Upper lobe of left lung (tissue), 6 donors: ENCODE measurements at regions not wholly inside any gene's neighbourhood (a gene's known extent, or its start where the extent isn't known, plus 50 kb on each side); places are given as distances from the start of the nearest gene placed in this dataset.

ENCODE experiments used
- ATAC-seq, 2 donors: fragments of 200-7000 bp; cut with Tn5 transposase; one replicate each; pipeline ENCODE4 v1.9.1; 2022; ENCODE audit warnings: mild to moderate bottlenecking in 2 of 2, moderate library complexity in 2 of 2; ENCODE audit not compliant: low FRiP score in 2 of 2
- DNase-seq, 2 donors: peaks; one replicate each; pipeline ENCODE4 v3.0.0-alpha.2; 2019 to 2020
- H3K27ac ChIP-seq, 4 donors: fragments of 200-600 bp; sonication (generic); one replicate each; pipeline ENCODE4 v1.5.1; 2016 to 2019
- H3K27me3 ChIP-seq, 4 donors: fragments of 200-600 bp; sonication (generic); one replicate each; pipeline ENCODE4 v1.5.1; 2017 to 2019
- H3K36me3 ChIP-seq, 4 donors: fragments of 200-600 bp; sonication (generic); one replicate each; pipeline ENCODE4 v1.5.1; 2016 to 2019
- H3K4me1 ChIP-seq, 4 donors: fragments of 200-600 bp; sonication (generic); one replicate each; pipeline ENCODE4 v1.5.1; 2018 to 2019
- H3K4me3 ChIP-seq, 4 donors: fragments of 200-600 bp; sonication (generic); one replicate each; pipeline ENCODE4 v1.5.1; 2017 to 2019; ENCODE audit warnings: mild to moderate bottlenecking in 2 of 4, moderate library complexity in 1 of 4
- H3K9me3 ChIP-seq, 4 donors: fragments of 200-600 bp; sonication (generic); one replicate each; pipeline ENCODE4 v1.5.1; 2018 to 2019
- EP300 ChIP-seq, 4 donors: sonication (generic); formaldehyde crosslinking; IDR thresholded peaks; one replicate each; pipeline ENCODE4 v1.5.1; 2017; ENCODE audit warnings: antibody characterized with exemption in 4 of 4, control low read depth in 2 of 4
- POLR2A ChIP-seq, 4 donors: fragments of 450-650 bp; IDR thresholded peaks; one replicate each; pipeline ENCODE4 v1.5.1; 2016 to 2017; ENCODE audit warnings: antibody characterized with exemption in 4 of 4, mild to moderate bottlenecking in 2 of 4
- POLR2AphosphoS5 ChIP-seq, 2 donors: sonication (generic); formaldehyde crosslinking; IDR thresholded peaks; one replicate each; pipeline ENCODE4 v1.5.1; 2017; ENCODE audit warnings: antibody characterized with exemption in 2 of 2
- WGBS, 2 donors: methylation state at CpG; one replicate each; pipeline ENCODE4 v1.1.5; 2017 to 2018; 5-methylcytosine and 5-hydroxymethylcytosine counted together
- TF ChIP-seq, protein P1 (sequence below), 6 experiments: fragments of 450-650 bp in 4 of 6; fragments of 200-600 bp in 2 of 6; sonication (generic) in 2 of 6; IDR thresholded peaks; one replicate each; pipeline ENCODE4 v1.5.1; 2016 to 2019; ENCODE audit warnings: antibody characterized with exemption in 6 of 6
- donor health status: DM: no; HTN: no; CAD: no; lungs with moderate emphysema.
- donor health status: DM: no; HTN: yes; CAD: no; lungs with severe emphysema.

DNA sequence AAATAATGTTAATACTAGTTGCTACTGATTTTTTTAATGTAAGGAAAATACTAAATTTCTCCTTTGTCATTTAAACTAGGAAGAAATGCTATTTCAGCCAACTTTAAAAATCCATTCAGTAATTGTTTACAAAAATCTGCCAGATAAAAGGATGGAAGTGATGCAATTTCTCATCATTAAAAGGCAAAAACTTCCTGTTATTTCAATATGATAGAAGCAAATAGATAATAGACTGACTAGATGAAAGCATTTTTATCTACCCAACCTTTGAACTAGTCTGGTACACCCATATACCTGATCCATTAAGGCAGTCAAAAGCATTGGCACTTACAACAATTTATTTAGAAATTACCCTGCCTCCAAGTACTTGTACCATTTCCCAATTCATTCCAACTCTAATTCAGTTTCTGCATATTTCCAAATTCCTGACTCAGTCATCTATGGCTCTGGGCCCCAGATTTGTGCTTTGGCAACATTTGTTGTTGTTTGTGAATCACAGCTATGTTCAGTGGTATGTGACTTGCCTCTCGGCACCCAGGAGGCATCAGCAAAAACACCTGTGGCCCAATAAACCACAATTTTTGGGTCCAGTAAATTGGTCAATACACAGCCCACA, 482.6 kb upstream of the SEMA3A start:
- no peaks in the 10 kb centered on the region for H3K9me3 ChIP-seq
- no peaks in the 10 kb centered on the region for H3K36me3 ChIP-seq
- no peak overlapping the region for H3K4me3 ChIP-seq
- no peaks in the 10 kb centered on the region for H3K27me3 ChIP-seq
- no peak for ATAC-seq
- no peak for DNase-seq
- TF ChIP-seq, protein P1, sequence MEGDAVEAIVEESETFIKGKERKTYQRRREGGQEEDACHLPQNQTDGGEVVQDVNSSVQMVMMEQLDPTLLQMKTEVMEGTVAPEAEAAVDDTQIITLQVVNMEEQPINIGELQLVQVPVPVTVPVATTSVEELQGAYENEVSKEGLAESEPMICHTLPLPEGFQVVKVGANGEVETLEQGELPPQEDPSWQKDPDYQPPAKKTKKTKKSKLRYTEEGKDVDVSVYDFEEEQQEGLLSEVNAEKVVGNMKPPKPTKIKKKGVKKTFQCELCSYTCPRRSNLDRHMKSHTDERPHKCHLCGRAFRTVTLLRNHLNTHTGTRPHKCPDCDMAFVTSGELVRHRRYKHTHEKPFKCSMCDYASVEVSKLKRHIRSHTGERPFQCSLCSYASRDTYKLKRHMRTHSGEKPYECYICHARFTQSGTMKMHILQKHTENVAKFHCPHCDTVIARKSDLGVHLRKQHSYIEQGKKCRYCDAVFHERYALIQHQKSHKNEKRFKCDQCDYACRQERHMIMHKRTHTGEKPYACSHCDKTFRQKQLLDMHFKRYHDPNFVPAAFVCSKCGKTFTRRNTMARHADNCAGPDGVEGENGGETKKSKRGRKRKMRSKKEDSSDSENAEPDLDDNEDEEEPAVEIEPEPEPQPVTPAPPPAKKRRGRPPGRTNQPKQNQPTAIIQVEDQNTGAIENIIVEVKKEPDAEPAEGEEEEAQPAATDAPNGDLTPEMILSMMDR (IDR thresholded peaks at IDR 0.05), result no peak
- TF ChIP-seq POLR2A (IDR thresholded peaks at IDR 0.05), result no peak
- TF ChIP-seq POLR2AphosphoS5 (IDR thresholded peaks at IDR 0.05), result no peak
- TF ChIP-seq EP300 (IDR thresholded peaks at IDR 0.05), result no peak
- 62 to 86% methylated on average over 1 of the region's 1 CpG for WGBS, 2 donors
- no peak overlapping the region for H3K27ac ChIP-seq
- H3K4me1 ChIP-seq, result no peaks in the 10 kb centered on the region

DNA sequence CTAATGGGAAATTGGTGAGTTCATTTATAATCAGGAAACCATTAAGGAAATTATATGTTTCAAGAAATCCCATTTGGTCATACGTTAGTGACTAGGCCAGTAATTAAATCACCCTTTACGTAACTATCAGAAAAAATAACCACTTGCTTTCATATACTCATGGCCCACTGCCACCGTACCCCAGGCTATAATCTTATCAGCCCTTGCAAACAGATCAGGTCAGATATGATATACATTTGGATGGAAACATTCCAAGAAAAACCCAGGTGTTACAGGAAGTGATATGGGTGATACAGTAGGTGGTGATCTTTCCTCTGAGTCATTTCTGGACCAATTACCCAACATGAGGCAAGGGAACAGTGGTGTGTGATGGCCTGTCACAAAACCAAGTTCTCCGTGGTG, 481.0 kb upstream of the SEMA3A start:
- H3K36me3 ChIP-seq, result no peaks in the 10 kb centered on the region
- H3K27me3 ChIP-seq, result no peaks in the 10 kb centered on the region
- H3K27ac ChIP-seq, result no peak overlapping the region
- 74 to 79% methylated on average over 4 of the region's 4 CpGs for WGBS, 2 donors
- no peak for DNase-seq
- no peaks in the 10 kb centered on the region for H3K4me1 ChIP-seq
- no peak overlapping the region for H3K4me3 ChIP-seq
- no peak for ATAC-seq
- TF ChIP-seq, protein P1 (IDR thresholded peaks at IDR 0.05), result no peak
- no peak for TF ChIP-seq POLR2A (IDR thresholded peaks at IDR 0.05)
- TF ChIP-seq EP300 (IDR thresholded peaks at IDR 0.05), result no peak
- no peak for TF ChIP-seq POLR2AphosphoS5 (IDR thresholded peaks at IDR 0.05)
- no peaks in the 10 kb centered on the region for H3K9me3 ChIP-seq

DNA sequence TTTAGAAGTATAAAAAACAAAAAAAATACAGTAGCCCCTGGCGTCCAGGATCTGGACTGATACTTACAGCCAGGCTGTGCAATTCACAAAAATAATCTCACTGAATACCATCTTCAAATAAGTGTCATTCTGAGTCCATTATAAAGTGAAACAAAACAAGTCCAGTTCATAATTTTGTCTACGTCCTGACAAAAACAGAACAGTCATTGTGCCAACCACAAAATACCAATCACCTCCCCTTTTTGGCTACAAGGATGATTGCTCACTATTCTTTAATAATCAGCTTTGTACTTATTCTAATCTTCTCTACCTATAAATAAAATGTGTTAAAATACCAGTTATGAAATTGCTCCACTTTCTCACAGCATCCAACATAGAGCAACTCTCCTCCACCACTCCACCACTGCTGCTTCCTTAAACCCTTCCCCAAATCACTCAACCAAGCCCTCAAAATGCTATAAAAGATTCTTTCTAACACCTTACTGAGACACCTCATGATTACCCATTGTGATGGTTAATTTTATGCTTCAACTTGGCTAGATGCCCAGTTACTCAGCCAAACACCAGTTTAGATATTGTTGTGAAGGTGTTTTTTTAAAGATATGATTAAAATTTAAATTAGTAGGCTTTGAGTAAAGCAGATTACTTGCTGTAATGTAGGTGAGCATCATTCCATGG, 479.8 kb upstream of the SEMA3A start:
- Histone ChIP-seq H3K4me1 (peaks cover 0 to 3% (median 0%) of the 10 kb centered on the region in 4 donors), H3K36me3 (no peaks in the 10 kb centered on the region), H3K4me3 (no peak overlapping the region), H3K27me3 (no peaks in the 10 kb centered on the region), H3K27ac (no peak overlapping the region), H3K9me3 (no peaks in the 10 kb centered on the region)
- no peak for ATAC-seq
- WGBS, 2 donors, result 65 to 69% methylated on average over 2 of the region's 2 CpGs
- no peak for DNase-seq
- TF ChIP-seq POLR2AphosphoS5 (IDR thresholded peaks at IDR 0.05), result no peak
- no peak for TF ChIP-seq EP300 (IDR thresholded peaks at IDR 0.05)
- TF ChIP-seq, protein P1 (IDR thresholded peaks at IDR 0.05), result no peak
- no peak for TF ChIP-seq POLR2A (IDR thresholded peaks at IDR 0.05)

DNA sequence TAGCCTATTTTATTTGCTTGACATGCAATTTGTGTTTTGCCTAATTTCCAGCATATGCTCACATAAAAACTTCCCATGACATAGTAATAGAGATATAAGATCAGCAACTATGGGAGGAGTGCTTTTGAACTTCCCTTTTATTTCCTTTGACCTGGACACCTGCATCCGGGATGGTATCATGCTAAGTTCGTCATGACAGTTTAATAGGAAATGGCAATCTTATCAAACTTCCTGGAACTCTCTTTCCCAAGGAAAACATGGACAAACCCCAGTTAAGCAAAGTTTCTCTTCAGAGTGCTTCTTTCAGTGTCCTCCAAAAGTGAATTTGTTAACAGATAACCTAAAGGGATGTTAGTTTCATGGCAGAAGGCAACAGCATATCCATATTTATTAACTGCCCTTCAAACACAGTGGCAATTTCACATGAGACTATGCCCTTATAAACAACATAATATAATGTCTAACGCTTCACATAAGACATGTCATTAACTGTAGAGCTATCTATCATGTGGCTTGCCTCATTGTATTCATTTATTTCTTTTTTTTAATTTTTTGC, 474.7 kb upstream of the SEMA3A start:
- H3K9me3 ChIP-seq, result no peaks in the 10 kb centered on the region
- no peak overlapping the region for H3K4me3 ChIP-seq
- H3K36me3 ChIP-seq, result no peaks in the 10 kb centered on the region
- TF ChIP-seq, protein P1 (IDR thresholded peaks at IDR 0.05), result no peak
- peak in 2 of 4 donors; percentile 55 to 71 for TF ChIP-seq EP300 (IDR thresholded peaks at IDR 0.05)
- no peaks in the 10 kb centered on the region for H3K27me3 ChIP-seq
- ATAC-seq (no peak), DNase-seq (no peak)
- 41 to 59% methylated on average over 3 of the region's 3 CpGs for WGBS, 2 donors
- peaks cover 0 to 3% (median 0%) of the 10 kb centered on the region in 4 donors for H3K4me1 ChIP-seq
- peak overlapping the region in 2 of 4 donors; percentile 49 to 69 for H3K27ac ChIP-seq
